ENCODE measurements at regions not wholly inside any gene's neighbourhood (a gene's known extent, or its start where the extent isn't known, plus 50 kb on each side); places are given as distances from the start of the nearest gene placed in this dataset.
"Not testable (repeated sequence)": the region's sequence is repeated elsewhere in the genome, so short reads cannot be mapped to it uniquely, and the experiment has no call there.

GRCh38 chr4:131609039-131609438 lies 1540.1 kb upstream of the PCDH10 start:
- no peak overlapping the region for H2AFZ ChIP-seq
- no peaks in the 10 kb centered on the region for H3K27me3 ChIP-seq (ENCODE audit: control insufficient read depth, insufficient read depth, low read length)
- H3K4me1 ChIP-seq = no peaks in the 10 kb centered on the region
- no peaks in the 10 kb centered on the region for H3K79me2 ChIP-seq
- no peak overlapping the region for H3K4me2 ChIP-seq (ENCODE audit: low read length)
- H3K9ac ChIP-seq = no peak overlapping the region
- TF ChIP-seq, protein P1, sequence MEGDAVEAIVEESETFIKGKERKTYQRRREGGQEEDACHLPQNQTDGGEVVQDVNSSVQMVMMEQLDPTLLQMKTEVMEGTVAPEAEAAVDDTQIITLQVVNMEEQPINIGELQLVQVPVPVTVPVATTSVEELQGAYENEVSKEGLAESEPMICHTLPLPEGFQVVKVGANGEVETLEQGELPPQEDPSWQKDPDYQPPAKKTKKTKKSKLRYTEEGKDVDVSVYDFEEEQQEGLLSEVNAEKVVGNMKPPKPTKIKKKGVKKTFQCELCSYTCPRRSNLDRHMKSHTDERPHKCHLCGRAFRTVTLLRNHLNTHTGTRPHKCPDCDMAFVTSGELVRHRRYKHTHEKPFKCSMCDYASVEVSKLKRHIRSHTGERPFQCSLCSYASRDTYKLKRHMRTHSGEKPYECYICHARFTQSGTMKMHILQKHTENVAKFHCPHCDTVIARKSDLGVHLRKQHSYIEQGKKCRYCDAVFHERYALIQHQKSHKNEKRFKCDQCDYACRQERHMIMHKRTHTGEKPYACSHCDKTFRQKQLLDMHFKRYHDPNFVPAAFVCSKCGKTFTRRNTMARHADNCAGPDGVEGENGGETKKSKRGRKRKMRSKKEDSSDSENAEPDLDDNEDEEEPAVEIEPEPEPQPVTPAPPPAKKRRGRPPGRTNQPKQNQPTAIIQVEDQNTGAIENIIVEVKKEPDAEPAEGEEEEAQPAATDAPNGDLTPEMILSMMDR (IDR thresholded peaks at IDR 0.05) = no peak
- no peak overlapping the region for H3K27ac ChIP-seq
- H3K9me3 ChIP-seq (ENCODE audit: control insufficient read depth, low read length) = no peaks in the 10 kb centered on the region
- no peak overlapping the region for H3K4me3 ChIP-seq (ENCODE audit: low read depth, low read length)
- H3K36me3 ChIP-seq (ENCODE audit: control insufficient read depth, insufficient read depth, low read length) = no peaks in the 10 kb centered on the region

DNA sequence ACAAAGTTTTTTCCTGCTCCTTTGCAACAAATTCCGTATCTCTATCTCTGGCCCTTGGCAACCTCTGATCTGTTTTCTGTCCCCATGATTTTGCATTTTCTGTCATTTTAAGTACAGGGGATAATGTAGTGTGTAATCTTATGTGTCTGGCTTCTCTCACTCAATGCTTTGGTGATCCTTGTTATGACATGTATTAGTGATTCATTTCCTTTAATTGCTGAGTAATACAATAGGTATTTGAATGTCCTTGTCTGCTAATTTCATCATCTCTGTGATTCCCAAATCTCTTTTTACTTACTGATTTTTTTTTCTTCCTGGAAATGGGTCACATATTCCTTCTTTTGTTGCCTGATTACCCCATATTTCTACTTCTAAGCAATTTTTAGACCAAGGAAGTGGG lies 1538.6 kb upstream of the PCDH10 start:
- not testable (repeated sequence) for H3K4me2 ChIP-seq (ENCODE audit: low read length); H3K9ac ChIP-seq; H2AFZ ChIP-seq; H3K27me3 ChIP-seq (ENCODE audit: control insufficient read depth, insufficient read depth, low read length); H3K27ac ChIP-seq; H3K4me1 ChIP-seq; H3K4me3 ChIP-seq (ENCODE audit: low read depth, low read length); H3K36me3 ChIP-seq (ENCODE audit: control insufficient read depth, insufficient read depth, low read length); H3K79me2 ChIP-seq; H3K9me3 ChIP-seq (ENCODE audit: control insufficient read depth, low read length)

GRCh38 chr4:131613086-131613823 lies 1535.8 kb upstream of the PCDH10 start:
- Histone ChIP-seq H3K9me3 (ENCODE audit: control insufficient read depth, low read length) (no peaks in the 10 kb centered on the region), H3K27me3 (ENCODE audit: control insufficient read depth, insufficient read depth, low read length) (no peaks in the 10 kb centered on the region), H3K36me3 (ENCODE audit: control insufficient read depth, insufficient read depth, low read length) (no peaks in the 10 kb centered on the region), H3K27ac (no peak overlapping the region), H2AFZ (no peak overlapping the region), H3K4me2 (ENCODE audit: low read length) (no peak overlapping the region), H3K79me2 (no peaks in the 10 kb centered on the region), H3K4me3 (ENCODE audit: low read depth, low read length) (no peak overlapping the region), H3K9ac (no peak overlapping the region), H3K4me1 (no peaks in the 10 kb centered on the region)
- TF ChIP-seq, protein P1 (IDR thresholded peaks at IDR 0.05) = no peak

- H3K4me1 ChIP-seq = no peaks in the 10 kb centered on the region
- H3K9me3 ChIP-seq (ENCODE audit: control insufficient read depth, low read length) = no peaks in the 10 kb centered on the region
- no peak overlapping the region for H2AFZ ChIP-seq
- H3K9ac ChIP-seq = no peak overlapping the region
- H3K27ac ChIP-seq = no peak overlapping the region
- TF ChIP-seq, protein P1 (IDR thresholded peaks at IDR 0.05) = no peak
- H3K36me3 ChIP-seq (ENCODE audit: control insufficient read depth, insufficient read depth, low read length) = no peaks in the 10 kb centered on the region
- H3K4me2 ChIP-seq (ENCODE audit: low read length) = no peak overlapping the region
- no peaks in the 10 kb centered on the region for H3K79me2 ChIP-seq
- H3K27me3 ChIP-seq (ENCODE audit: control insufficient read depth, insufficient read depth, low read length) = no peaks in the 10 kb centered on the region
- H3K4me3 ChIP-seq (ENCODE audit: low read depth, low read length) = no peak overlapping the region
These were observed 1535.3 kb upstream of the PCDH10 start for GRCh38 chr4:131613824-131614216.

GRCh38 chr4:131632877-131633276 lies 1516.2 kb upstream of the PCDH10 start:
- H3K27ac ChIP-seq = no peak overlapping the region
- no peaks in the 10 kb centered on the region for H3K79me2 ChIP-seq
- no peak overlapping the region for H3K4me3 ChIP-seq (ENCODE audit: low read depth, low read length)
- TF ChIP-seq, protein P1 (IDR thresholded peaks at IDR 0.05) = no peak
- H2AFZ ChIP-seq = no peak overlapping the region
- H3K4me2 ChIP-seq (ENCODE audit: low read length) = no peak overlapping the region
- H3K4me1 ChIP-seq = no peaks in the 10 kb centered on the region
- H3K9me3 ChIP-seq (ENCODE audit: control insufficient read depth, low read length) = no peaks in the 10 kb centered on the region
- no peaks in the 10 kb centered on the region for H3K36me3 ChIP-seq (ENCODE audit: control insufficient read depth, insufficient read depth, low read length)
- H3K9ac ChIP-seq = no peak overlapping the region
- no peaks in the 10 kb centered on the region for H3K27me3 ChIP-seq (ENCODE audit: control insufficient read depth, insufficient read depth, low read length)
